BJ (cell line): ENCODE measurements at regions not wholly inside any gene's neighbourhood (a gene's known extent, or its start where the extent isn't known, plus 50 kb on each side); places are given as distances from the start of the nearest gene placed in this dataset.

Experiments
- CTCF ChIA-PET: fragments of 350-600 bp; formaldehyde crosslinking; extraction: SDS; loops from one replicate; lab custom pipeline; 2021; ENCODE audit warnings: antibody characterized with exemption, inconsistent platforms; lab: Yijun Ruan, JAX
- POLR2A ChIA-PET: fragments of 300-600 bp; sonication (Branson Sonifier 250); formaldehyde crosslinking; extraction: SDS; loops from one replicate; lab custom pipeline; 2021; ENCODE audit warnings: antibody characterized with exemption; lab: Charles Lee
- DNase-seq: peaks from one replicate; pipeline ENCODE4 v3.0.0-alpha.2; 2011; ENCODE audit warnings: low read depth
- H3K27me3 ChIP-seq: 2 replicates; pipeline ENCODE4 v1.6.0; 2011; ENCODE audit warnings: low read length; ENCODE audit not compliant: control insufficient read depth, insufficient read depth
- H3K36me3 ChIP-seq: 2 replicates; pipeline ENCODE4 v1.5.1; 2011; ENCODE audit warnings: low read length; ENCODE audit not compliant: control insufficient read depth, insufficient read depth
- H3K4me3 ChIP-seq: 2 replicates; pipeline ENCODE4 v1.5.1; 2011; ENCODE audit warnings: low read depth, mild to moderate bottlenecking, control low read depth, low read length
- TF ChIP-seq, protein P1 (sequence below): IDR thresholded peaks from 2 replicates; pipeline ENCODE4 v1.5.1; 2011; ENCODE audit warnings: low read depth, mild to moderate bottlenecking, control low read depth, inconsistent platforms, low read length, moderate library complexity; ENCODE audit not compliant: insufficient read depth

DNA sequence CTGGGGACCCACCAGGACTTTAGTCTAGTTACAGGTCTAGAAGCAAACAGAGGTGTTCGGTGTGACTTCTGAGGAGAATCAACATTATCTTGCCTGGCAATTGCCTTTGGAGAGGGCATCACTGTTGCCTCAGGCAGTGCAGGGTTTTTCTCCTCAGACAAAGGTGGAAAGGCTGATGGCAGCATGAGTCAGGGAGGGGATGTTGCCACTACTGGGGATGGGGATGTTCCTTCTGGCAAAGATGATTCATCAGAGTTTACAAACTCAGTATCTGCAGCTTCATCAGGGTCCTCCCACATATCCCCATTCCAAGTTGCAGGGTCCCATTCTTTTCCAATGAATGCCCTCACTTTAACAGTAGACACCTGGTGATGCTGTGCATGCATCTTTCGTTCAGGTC is 91.3 kb upstream of the GALNTL6 start:
- no peaks in the 10 kb centered on the region for H3K27me3 ChIP-seq
- H3K4me3 ChIP-seq, result no peak overlapping the region
- POLR2A ChIA-PET, result no interaction called here
- TF ChIP-seq, protein P1, sequence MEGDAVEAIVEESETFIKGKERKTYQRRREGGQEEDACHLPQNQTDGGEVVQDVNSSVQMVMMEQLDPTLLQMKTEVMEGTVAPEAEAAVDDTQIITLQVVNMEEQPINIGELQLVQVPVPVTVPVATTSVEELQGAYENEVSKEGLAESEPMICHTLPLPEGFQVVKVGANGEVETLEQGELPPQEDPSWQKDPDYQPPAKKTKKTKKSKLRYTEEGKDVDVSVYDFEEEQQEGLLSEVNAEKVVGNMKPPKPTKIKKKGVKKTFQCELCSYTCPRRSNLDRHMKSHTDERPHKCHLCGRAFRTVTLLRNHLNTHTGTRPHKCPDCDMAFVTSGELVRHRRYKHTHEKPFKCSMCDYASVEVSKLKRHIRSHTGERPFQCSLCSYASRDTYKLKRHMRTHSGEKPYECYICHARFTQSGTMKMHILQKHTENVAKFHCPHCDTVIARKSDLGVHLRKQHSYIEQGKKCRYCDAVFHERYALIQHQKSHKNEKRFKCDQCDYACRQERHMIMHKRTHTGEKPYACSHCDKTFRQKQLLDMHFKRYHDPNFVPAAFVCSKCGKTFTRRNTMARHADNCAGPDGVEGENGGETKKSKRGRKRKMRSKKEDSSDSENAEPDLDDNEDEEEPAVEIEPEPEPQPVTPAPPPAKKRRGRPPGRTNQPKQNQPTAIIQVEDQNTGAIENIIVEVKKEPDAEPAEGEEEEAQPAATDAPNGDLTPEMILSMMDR, result no peak
- no peaks in the 10 kb centered on the region for H3K36me3 ChIP-seq
- CTCF ChIA-PET, result no interaction called here
- DNase-seq, result no peak

DNA sequence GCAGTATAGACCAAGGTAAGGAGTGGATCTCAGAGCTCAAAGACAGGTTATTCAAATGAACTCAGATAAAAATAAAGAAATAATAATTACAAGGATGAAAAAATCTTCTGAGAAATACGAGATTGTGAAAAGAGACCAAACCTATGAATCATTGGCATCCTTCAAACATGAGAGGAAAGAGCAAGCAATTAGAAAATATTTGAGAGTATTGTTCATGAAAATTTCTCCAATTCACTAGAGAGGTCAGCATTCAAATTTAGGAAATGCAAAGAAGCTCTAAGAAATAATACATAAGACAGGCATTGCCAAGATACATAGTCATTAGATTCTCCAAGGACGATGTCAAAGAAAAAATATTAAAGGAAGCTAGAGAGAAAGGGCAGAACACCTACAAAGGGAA is 93.5 kb upstream of the GALNTL6 start:
- POLR2A ChIA-PET, result no interaction called here
- CTCF ChIA-PET, result no interaction called here

DNA sequence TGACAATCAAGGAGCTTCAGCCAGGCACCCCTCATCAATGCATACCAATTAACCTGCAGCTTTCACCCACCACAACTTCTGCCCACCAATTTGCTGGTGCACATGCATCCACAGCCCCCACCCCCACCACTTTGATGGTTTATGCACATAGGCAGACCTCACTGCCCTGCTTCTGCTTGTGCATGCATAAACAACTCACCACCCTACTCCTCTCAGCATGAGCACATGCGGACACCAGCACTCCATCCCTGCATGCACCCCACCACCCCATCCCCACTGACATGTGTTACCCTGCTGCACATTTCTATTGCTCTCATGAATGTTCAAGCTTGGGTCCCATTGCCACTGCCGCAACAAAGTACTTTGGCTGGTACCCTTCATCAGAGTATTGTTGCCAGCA is 94.5 kb upstream of the GALNTL6 start:
- POLR2A ChIA-PET, result no interaction called here
- no peaks in the 10 kb centered on the region for H3K27me3 ChIP-seq
- DNase-seq, result no peak
- CTCF ChIA-PET, result no interaction called here
- H3K36me3 ChIP-seq, result no peaks in the 10 kb centered on the region
- TF ChIP-seq, protein P1, result no peak
- no peak overlapping the region for H3K4me3 ChIP-seq

More for the DNA sequence above, 93.5 kb upstream of the GALNTL6 start:
- H3K36me3 ChIP-seq, result no peaks in the 10 kb centered on the region
- TF ChIP-seq, protein P1, result no peak
- no peaks in the 10 kb centered on the region for H3K27me3 ChIP-seq
- peak; percentile 8 for DNase-seq
- H3K4me3 ChIP-seq, result no peak overlapping the region

DNA sequence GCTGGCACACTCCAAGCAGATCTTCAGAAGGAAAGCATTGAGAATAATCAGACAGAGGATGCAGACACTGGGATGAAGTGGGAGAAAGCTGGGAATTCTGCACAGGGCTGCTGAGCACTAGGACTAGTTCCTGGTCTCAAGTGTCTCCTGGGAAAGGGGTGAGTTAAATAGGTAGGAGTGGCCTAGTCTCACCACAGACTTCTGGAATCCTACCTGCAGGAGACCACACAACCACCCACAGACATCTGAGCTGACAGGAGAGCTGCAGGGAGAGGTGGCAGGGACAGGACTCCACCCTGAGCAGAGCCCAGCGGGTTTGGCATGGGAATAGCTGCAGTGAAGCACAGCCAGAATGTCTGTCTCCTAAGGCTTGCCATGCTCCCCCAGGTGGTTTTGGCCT is 95.1 kb upstream of the GALNTL6 start:
- no peaks in the 10 kb centered on the region for H3K27me3 ChIP-seq
- TF ChIP-seq, protein P1, result no peak
- CTCF ChIA-PET, result no interaction called here
- POLR2A ChIA-PET, result no interaction called here
- DNase-seq, result no peak
- no peaks in the 10 kb centered on the region for H3K36me3 ChIP-seq
- no peak overlapping the region for H3K4me3 ChIP-seq

DNA sequence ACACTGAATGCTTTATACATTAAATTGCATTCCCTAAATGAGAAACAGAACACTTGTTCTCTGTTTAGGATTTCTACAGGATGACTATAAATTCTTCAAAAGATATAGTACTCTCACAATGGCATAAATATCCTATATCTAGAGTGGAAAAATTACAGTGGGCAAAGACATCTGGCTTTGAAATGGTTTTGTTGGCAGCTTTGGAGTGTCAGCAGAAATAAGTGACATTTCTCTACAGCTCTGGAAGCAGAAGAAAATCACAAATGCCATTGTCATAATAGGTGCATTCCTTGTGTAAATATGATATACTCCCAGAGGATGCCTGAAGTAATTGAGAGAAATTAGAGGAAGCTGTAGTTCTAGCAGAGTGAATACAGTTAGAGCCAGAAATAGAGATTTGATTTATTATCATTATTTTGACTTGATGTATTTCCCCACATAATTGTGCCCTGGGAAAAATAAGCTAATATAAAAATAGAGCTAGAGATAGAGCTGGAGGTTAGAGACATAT is 95.9 kb upstream of the GALNTL6 start:
- CTCF ChIA-PET, result no interaction called here
- POLR2A ChIA-PET, result no interaction called here
- Histone ChIP-seq H3K4me3 (no peak overlapping the region), H3K27me3 (no peaks in the 10 kb centered on the region), H3K36me3 (no peaks in the 10 kb centered on the region)
- TF ChIP-seq, protein P1, result no peak
- DNase-seq, result no peak
